Bronchial epithelial cell (primary cell): ENCODE measurements at regions not wholly inside any gene's neighbourhood (a gene's known extent, or its start where the extent isn't known, plus 50 kb on each side); places are given as distances from the start of the nearest gene placed in this dataset.

ENCODE experiments used
- DNase-seq: peaks from one replicate; pipeline ENCODE4 v3.0.0-alpha.2; 2010; ENCODE audit warnings: low read depth
- FAIRE-seq: peaks from 2 replicates; lab custom pipeline; 2011; peaks lifted over from hg19 to GRCh38; lab: Jason Lieb, UNC
- H3K27me3 ChIP-seq: 2 replicates; pipeline ENCODE4 v1.5.1; 2011; ENCODE audit warnings: low read length; ENCODE audit not compliant: control insufficient read depth, insufficient read depth
- H3K36me3 ChIP-seq: 2 replicates; pipeline ENCODE4 v1.5.1; 2011; ENCODE audit warnings: low read length; ENCODE audit not compliant: control insufficient read depth, insufficient read depth
- H3K4me3 ChIP-seq: 2 replicates; pipeline ENCODE4 v1.5.1; 2011; ENCODE audit warnings: mild to moderate bottlenecking, low read depth, low read length, control low read depth
- CTCF ChIP-seq: IDR thresholded peaks from 2 replicates; pipeline ENCODE4 v1.5.1; 2011; ENCODE audit warnings: mild to moderate bottlenecking, moderate library complexity, low read length, control low read depth, inconsistent platforms; ENCODE audit not compliant: insufficient read depth, severe bottlenecking

GRCh38 chr2:58891828-58892377 lies 650.8 kb upstream of the FANCL start:
- no peak for DNase-seq
- H3K4me3 ChIP-seq: no peak overlapping the region
- TF ChIP-seq CTCF: no peak
- no peak for FAIRE-seq
- H3K36me3 ChIP-seq: no peaks in the 10 kb centered on the region
- H3K27me3 ChIP-seq: no peaks in the 10 kb centered on the region

GRCh38 chr2:58890865-58891525 lies 649.9 kb upstream of the FANCL start:
- FAIRE-seq (no peak), DNase-seq (no peak)
- no peak for TF ChIP-seq CTCF
- Histone ChIP-seq H3K27me3 (no peaks in the 10 kb centered on the region), H3K36me3 (no peaks in the 10 kb centered on the region), H3K4me3 (no peak overlapping the region)

- TF ChIP-seq CTCF: no peak
- no peak overlapping the region for H3K4me3 ChIP-seq
Measured at GRCh38 chr2:58886009-58886408, 644.9 kb upstream of the FANCL start.

GRCh38 chr2:58879834-58880233 lies 638.7 kb upstream of the FANCL start:
- Histone ChIP-seq H3K4me3 (no peak overlapping the region), H3K36me3 (no peaks in the 10 kb centered on the region), H3K27me3 (no peaks in the 10 kb centered on the region)
- TF ChIP-seq CTCF: no peak
- FAIRE-seq: no peak
- DNase-seq: no peak

More at GRCh38 chr2:58886009-58886408, 644.9 kb upstream of the FANCL start:
- FAIRE-seq: no peak
- H3K36me3 ChIP-seq: no peaks in the 10 kb centered on the region
- no peaks in the 10 kb centered on the region for H3K27me3 ChIP-seq
- no peak for DNase-seq

- no peak overlapping the region for H3K4me3 ChIP-seq
- H3K36me3 ChIP-seq: no peaks in the 10 kb centered on the region
- no peak for TF ChIP-seq CTCF
- DNase-seq (no peak), FAIRE-seq (no peak)
- no peaks in the 10 kb centered on the region for H3K27me3 ChIP-seq
Measured at GRCh38 chr2:58878778-58879177, 637.7 kb upstream of the FANCL start.
